ENCODE measurements at regions not wholly inside any gene's neighbourhood (a gene's known extent, or its start where the extent isn't known, plus 50 kb on each side); places are given as distances from the start of the nearest gene placed in this dataset.

DNA sequence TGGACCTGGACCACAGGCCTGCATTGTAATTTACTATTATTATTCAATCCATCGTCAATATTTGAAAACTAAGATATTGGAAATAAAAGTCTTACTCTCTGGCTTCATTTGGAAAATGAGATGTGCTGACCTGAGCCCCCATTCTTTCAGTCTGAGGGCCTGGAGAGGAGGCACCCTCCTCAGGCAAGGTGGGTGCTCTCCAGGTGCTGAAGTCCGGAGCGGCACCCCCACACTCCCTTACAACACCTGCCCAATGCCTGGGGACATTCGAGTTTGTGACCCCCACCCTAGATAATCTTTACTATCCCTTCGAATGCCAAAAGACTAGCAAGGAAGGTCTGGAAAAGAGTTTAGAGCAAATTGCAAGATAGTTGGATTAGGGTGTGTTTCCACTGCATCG is 133.3 kb downstream of the EN1 start:
- TF ChIP-seq, protein P1, sequence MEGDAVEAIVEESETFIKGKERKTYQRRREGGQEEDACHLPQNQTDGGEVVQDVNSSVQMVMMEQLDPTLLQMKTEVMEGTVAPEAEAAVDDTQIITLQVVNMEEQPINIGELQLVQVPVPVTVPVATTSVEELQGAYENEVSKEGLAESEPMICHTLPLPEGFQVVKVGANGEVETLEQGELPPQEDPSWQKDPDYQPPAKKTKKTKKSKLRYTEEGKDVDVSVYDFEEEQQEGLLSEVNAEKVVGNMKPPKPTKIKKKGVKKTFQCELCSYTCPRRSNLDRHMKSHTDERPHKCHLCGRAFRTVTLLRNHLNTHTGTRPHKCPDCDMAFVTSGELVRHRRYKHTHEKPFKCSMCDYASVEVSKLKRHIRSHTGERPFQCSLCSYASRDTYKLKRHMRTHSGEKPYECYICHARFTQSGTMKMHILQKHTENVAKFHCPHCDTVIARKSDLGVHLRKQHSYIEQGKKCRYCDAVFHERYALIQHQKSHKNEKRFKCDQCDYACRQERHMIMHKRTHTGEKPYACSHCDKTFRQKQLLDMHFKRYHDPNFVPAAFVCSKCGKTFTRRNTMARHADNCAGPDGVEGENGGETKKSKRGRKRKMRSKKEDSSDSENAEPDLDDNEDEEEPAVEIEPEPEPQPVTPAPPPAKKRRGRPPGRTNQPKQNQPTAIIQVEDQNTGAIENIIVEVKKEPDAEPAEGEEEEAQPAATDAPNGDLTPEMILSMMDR (IDR thresholded peaks at IDR 0.05; ENCODE audit: low read length) = no peak
- TF ChIP-seq EZH2 (IDR thresholded peaks at IDR 0.05; ENCODE audit: borderline replicate concordance, low read length) = no peak
